Activated gamma-delta T cell treated with anti-CD3 and anti-CD28 coated beads, Interleukin-2, amount 50 U/mL, for 16 hours (primary cell): ENCODE measurements at regions not wholly inside any gene's neighbourhood (a gene's known extent, or its start where the extent isn't known, plus 50 kb on each side); places are given as distances from the start of the nearest gene placed in this dataset.

Experiments
- DNase-seq: peaks from one replicate; pipeline ENCODE4 v3.0.0-alpha.2; 2020; ENCODE audit warnings: low read depth

GRCh38 chr2:217623281-217623912, 379.4 kb downstream of the TNS1 start:
- DNase-seq, result no peak

- DNase-seq, result no peak
These were observed 380.4 kb downstream of the TNS1 start for GRCh38 chr2:217622205-217623060.

- no peak for DNase-seq
These were observed 381.4 kb downstream of the TNS1 start for GRCh38 chr2:217621391-217621801.

GRCh38 chr2:217618744-217619143, 384.1 kb downstream of the TNS1 start:
- no peak for DNase-seq

- DNase-seq, result no peak
These were observed 385.2 kb downstream of the TNS1 start for GRCh38 chr2:217617616-217618022.

- no peak for DNase-seq
These were observed 385.9 kb downstream of the TNS1 start for GRCh38 chr2:217616936-217617335.

GRCh38 chr2:217615171-217615570, 387.6 kb downstream of the TNS1 start:
- DNase-seq, result no peak

GRCh38 chr2:217614498-217614897, 388.3 kb downstream of the TNS1 start:
- no peak for DNase-seq

GRCh38 chr2:217614096-217614495, 388.7 kb downstream of the TNS1 start:
- no peak for DNase-seq

- no peak for DNase-seq
These were observed 389.9 kb downstream of the TNS1 start for GRCh38 chr2:217612920-217613319.

GRCh38 chr2:217612211-217612610, 390.6 kb downstream of the TNS1 start:
- DNase-seq, result no peak

GRCh38 chr2:217611626-217612127, 391.1 kb downstream of the TNS1 start:
- DNase-seq, result no peak

GRCh38 chr2:217611056-217611455, 391.7 kb downstream of the TNS1 start:
- no peak for DNase-seq

GRCh38 chr2:217610401-217610814, 392.4 kb downstream of the TNS1 start:
- peak; percentile 3 for DNase-seq

GRCh38 chr2:217609952-217610351, 392.8 kb downstream of the TNS1 start:
- DNase-seq, result no peak

- DNase-seq, result no peak
These were observed 396.5 kb downstream of the TNS1 start for GRCh38 chr2:217606296-217606695.

GRCh38 chr2:217604527-217605194, 398.1 kb downstream of the TNS1 start:
- DNase-seq, result no peak

GRCh38 chr2:217601601-217602000, 401.2 kb downstream of the TNS1 start:
- no peak for DNase-seq

- DNase-seq, result no peak
These were observed 402.9 kb downstream of the TNS1 start for GRCh38 chr2:217599906-217600305.

- DNase-seq, result no peak
These were observed 405.1 kb downstream of the TNS1 start for GRCh38 chr2:217597681-217598080.

GRCh38 chr2:217597145-217597544, 405.6 kb downstream of the TNS1 start:
- DNase-seq, result no peak

GRCh38 chr2:217593732-217594131, 409.1 kb downstream of the TNS1 start:
- no peak for DNase-seq

- DNase-seq, result no peak
These were observed 414.5 kb downstream of the TNS1 start for GRCh38 chr2:217588266-217588665.
